ENCODE measurements at regions not wholly inside any gene's neighbourhood (a gene's known extent, or its start where the extent isn't known, plus 50 kb on each side); places are given as distances from the start of the nearest gene placed in this dataset.
A peak's percentile ranks its signal among the peaks of the same experiment; 100 is the strongest.

GRCh38 chr2:198957181-198957580 is 500.6 kb downstream of the SATB2 start:
- no peaks in the 10 kb centered on the region for H3K27me3 ChIP-seq (ENCODE audit: control insufficient read depth, insufficient read depth, low read length)
- H3K36me3 ChIP-seq (ENCODE audit: control insufficient read depth, insufficient read depth, low read length), result no peaks in the 10 kb centered on the region
- no peak overlapping the region for H3K4me3 ChIP-seq (ENCODE audit: low read depth, low read length)
- TF ChIP-seq CTCF (IDR thresholded peaks at IDR 0.05; ENCODE audit: insufficient read depth, low read length, poor library complexity, severe bottlenecking), result no peak
- no peak for DNase-seq (ENCODE audit: low read depth)

- DNase-seq (ENCODE audit: low read depth), result no peak
- Histone ChIP-seq H3K4me3 (ENCODE audit: low read depth, low read length) (no peak overlapping the region), H3K27me3 (ENCODE audit: control insufficient read depth, insufficient read depth, low read length) (no peaks in the 10 kb centered on the region), H3K36me3 (ENCODE audit: control insufficient read depth, insufficient read depth, low read length) (no peaks in the 10 kb centered on the region)
- no peak for TF ChIP-seq CTCF (IDR thresholded peaks at IDR 0.05; ENCODE audit: insufficient read depth, low read length, poor library complexity, severe bottlenecking)
Measured at GRCh38 chr2:198953328-198953727, 504.4 kb downstream of the SATB2 start.

- Histone ChIP-seq H3K27me3 (ENCODE audit: control insufficient read depth, insufficient read depth, low read length) (no peaks in the 10 kb centered on the region), H3K36me3 (ENCODE audit: control insufficient read depth, insufficient read depth, low read length) (no peaks in the 10 kb centered on the region), H3K4me3 (ENCODE audit: low read depth, low read length) (no peak overlapping the region)
- no peak for DNase-seq (ENCODE audit: low read depth)
- no peak for TF ChIP-seq CTCF (IDR thresholded peaks at IDR 0.05; ENCODE audit: insufficient read depth, low read length, poor library complexity, severe bottlenecking)
Measured at GRCh38 chr2:198950803-198951202, 506.9 kb downstream of the SATB2 start.

GRCh38 chr2:198945496-198945895 is 512.2 kb downstream of the SATB2 start:
- Histone ChIP-seq H3K4me3 (ENCODE audit: low read depth, low read length) (no peak overlapping the region), H3K36me3 (ENCODE audit: control insufficient read depth, insufficient read depth, low read length) (no peaks in the 10 kb centered on the region), H3K27me3 (ENCODE audit: control insufficient read depth, insufficient read depth, low read length) (no peaks in the 10 kb centered on the region)
- no peak for TF ChIP-seq CTCF (IDR thresholded peaks at IDR 0.05; ENCODE audit: insufficient read depth, low read length, poor library complexity, severe bottlenecking)
- no peak for DNase-seq (ENCODE audit: low read depth)

- no peaks in the 10 kb centered on the region for H3K27me3 ChIP-seq (ENCODE audit: control insufficient read depth, insufficient read depth, low read length)
- no peak for DNase-seq (ENCODE audit: low read depth)
- TF ChIP-seq CTCF (IDR thresholded peaks at IDR 0.05; ENCODE audit: insufficient read depth, low read length, poor library complexity, severe bottlenecking), result peak; percentile 37
- no peaks in the 10 kb centered on the region for H3K36me3 ChIP-seq (ENCODE audit: control insufficient read depth, insufficient read depth, low read length)
- H3K4me3 ChIP-seq (ENCODE audit: low read depth, low read length), result no peak overlapping the region
Measured at GRCh38 chr2:198930170-198930569, 527.6 kb downstream of the SATB2 start.

GRCh38 chr2:198928026-198928425 is 529.7 kb downstream of the SATB2 start:
- Histone ChIP-seq H3K4me3 (ENCODE audit: low read depth, low read length) (no peak overlapping the region), H3K27me3 (ENCODE audit: control insufficient read depth, insufficient read depth, low read length) (no peaks in the 10 kb centered on the region)

More at GRCh38 chr2:198928026-198928425, 529.7 kb downstream of the SATB2 start:
- no peaks in the 10 kb centered on the region for H3K36me3 ChIP-seq (ENCODE audit: control insufficient read depth, insufficient read depth, low read length)
- TF ChIP-seq CTCF (IDR thresholded peaks at IDR 0.05; ENCODE audit: insufficient read depth, low read length, poor library complexity, severe bottlenecking), result no peak
- DNase-seq (ENCODE audit: low read depth), result no peak
